Trophoblast cell (in vitro differentiated cells and primary cell): ENCODE measurements at regions not wholly inside any gene's neighbourhood (a gene's known extent, or its start where the extent isn't known, plus 50 kb on each side); places are given as distances from the start of the nearest gene placed in this dataset.

Experiments
- DNase-seq, 2 donors: peaks; one replicate each; pipeline ENCODE4 v3.0.0-alpha.2; 2016
- H2AFZ ChIP-seq: 2 replicates; pipeline ENCODE4 v1.6.1; 2013; ENCODE audit warnings: low read length, moderate library complexity, mild to moderate bottlenecking; ENCODE audit not compliant: insufficient read depth, poor library complexity
- H2AK5ac ChIP-seq: 2 replicates; pipeline ENCODE4 v1.6.1; 2013; ENCODE audit warnings: mild to moderate bottlenecking, low read length
- H2BK120ac ChIP-seq: 2 replicates; pipeline ENCODE4 v1.6.1; 2013; ENCODE audit warnings: low read length, mild to moderate bottlenecking, moderate library complexity; ENCODE audit not compliant: insufficient read depth, poor library complexity
- H2BK12ac ChIP-seq: 2 replicates; pipeline ENCODE4 v1.6.1; 2013; ENCODE audit warnings: mild to moderate bottlenecking, low read length, moderate library complexity
- H2BK5ac ChIP-seq: 2 replicates; pipeline ENCODE4 v1.6.1; 2013; ENCODE audit warnings: low read length, low read depth, moderate library complexity, mild to moderate bottlenecking; ENCODE audit not compliant: poor library complexity
- H3K14ac ChIP-seq: 2 replicates; pipeline ENCODE4 v1.6.1; 2013; ENCODE audit warnings: mild to moderate bottlenecking, low read length
- H3K18ac ChIP-seq: 2 replicates; pipeline ENCODE4 v1.6.1; 2013; ENCODE audit warnings: mild to moderate bottlenecking, low read length
- H3K23ac ChIP-seq: 2 replicates; pipeline ENCODE4 v1.6.1; 2013; ENCODE audit warnings: low read length
- H3K27ac ChIP-seq: 2 replicates; pipeline ENCODE4 v1.5.1; 2013; ENCODE audit warnings: low read depth, mild to moderate bottlenecking, inconsistent platforms, low read length, moderate library complexity
- H3K27me3 ChIP-seq: 2 replicates; pipeline ENCODE4 v1.6.1; 2013; ENCODE audit warnings: inconsistent platforms, mild to moderate bottlenecking, low read length, moderate library complexity; ENCODE audit not compliant: insufficient read depth
- H3K36me3 ChIP-seq, 2 experiments: 1 replicate in 1 of 2; 2 replicates in 1 of 2; pipeline ENCODE4 v1.6.1; 2013; ENCODE audit warnings: low read length in 2 of 2, mild to moderate bottlenecking in 2 of 2, moderate library complexity in 1 of 2; ENCODE audit not compliant: insufficient read depth in 2 of 2, control insufficient read depth in 1 of 2
- H3K4ac ChIP-seq: 2 replicates; pipeline ENCODE4 v1.6.1; 2013; ENCODE audit warnings: low read depth, mild to moderate bottlenecking, low read length, moderate library complexity
- H3K4me1 ChIP-seq, 2 experiments: 1 replicate in 1 of 2; 2 replicates in 1 of 2; pipeline ENCODE4 v1.6.1; 2013; ENCODE audit warnings: low read length in 2 of 2, mild to moderate bottlenecking in 2 of 2, moderate library complexity in 1 of 2; ENCODE audit not compliant: insufficient read depth in 2 of 2, control insufficient read depth in 1 of 2
- H3K4me2 ChIP-seq: 2 replicates; pipeline ENCODE4 v1.6.1; 2013; ENCODE audit warnings: inconsistent platforms, mild to moderate bottlenecking, low read length, moderate library complexity
- H3K4me3 ChIP-seq: 2 replicates; pipeline ENCODE4 v1.5.1; 2013; ENCODE audit warnings: mild to moderate bottlenecking, low read depth, low read length, inconsistent platforms
- H3K79me1 ChIP-seq: one replicate; pipeline ENCODE4 v1.6.1; 2013; ENCODE audit warnings: low read length
- H3K79me2 ChIP-seq: 2 replicates; pipeline ENCODE4 v1.6.1; 2013; ENCODE audit warnings: low read length, mild to moderate bottlenecking; ENCODE audit not compliant: control insufficient read depth, insufficient read depth, poor library complexity
- H3K9ac ChIP-seq: 2 replicates; pipeline ENCODE4 v1.6.1; 2013; ENCODE audit warnings: mild to moderate bottlenecking, low read length
- H3K9me3 ChIP-seq: 2 replicates; pipeline ENCODE4 v1.6.1; 2013; ENCODE audit warnings: low read depth, mild to moderate bottlenecking, control low read depth, inconsistent platforms, low read length; ENCODE audit not compliant: insufficient read depth
- H4K12ac ChIP-seq: 2 replicates; pipeline ENCODE4 v1.6.1; 2013; ENCODE audit warnings: low read depth, mild to moderate bottlenecking, low read length, moderate library complexity
- H4K8ac ChIP-seq: 2 replicates; pipeline ENCODE4 v1.6.1; 2013; ENCODE audit warnings: low read depth, mild to moderate bottlenecking, low read length, moderate library complexity
- H4K91ac ChIP-seq: one replicate; pipeline ENCODE4 v1.6.1; 2013; ENCODE audit warnings: low read depth, mild to moderate bottlenecking, low read length, moderate library complexity
- whole genome bisulfite sequencing: extraction: QIAGEN DNeasy Blood & Tissue Kit; methylation state at CpG from one replicate; pipeline ENCODE4 v1.1.7; 2013; ENCODE audit warnings: missing lambda C conversion rate; ENCODE audit not compliant: insufficient read length, insufficient coverage; ENCODE audit errors: extremely low coverage; 5-methylcytosine and 5-hydroxymethylcytosine counted together

DNA sequence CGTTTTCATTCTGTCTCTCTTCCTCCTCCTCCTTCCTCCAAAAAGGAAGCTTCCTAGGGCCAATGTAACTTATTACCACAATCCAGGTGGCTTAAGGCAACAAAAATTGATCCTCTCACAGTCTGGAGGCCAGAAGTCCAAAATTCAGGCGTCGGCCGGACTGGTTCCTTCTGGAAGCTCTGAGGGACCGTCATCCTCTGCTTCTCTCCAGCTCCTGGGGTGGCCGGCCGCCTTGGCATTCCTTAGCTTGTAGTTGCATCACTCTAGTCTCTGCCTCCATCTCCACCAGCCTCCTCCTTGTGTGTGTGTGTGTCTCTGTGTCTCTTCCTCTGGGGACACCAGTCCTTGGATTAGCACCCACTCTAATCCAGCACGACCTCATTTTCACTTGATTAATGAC lies 89.0 kb upstream of the NPTX2 start:
- H2BK5ac ChIP-seq: no peak overlapping the region
- no peak overlapping the region for H3K18ac ChIP-seq
- no peak overlapping the region for H3K23ac ChIP-seq
- no peak overlapping the region for H4K8ac ChIP-seq
- H3K36me3 ChIP-seq: no peaks in the 10 kb centered on the region
- WGBS: no CpG with 5 or more reads among the region's 8 CpGs
- no peak overlapping the region for H2AK5ac ChIP-seq
- H3K9ac ChIP-seq: no peak overlapping the region
- no peak overlapping the region for H2BK120ac ChIP-seq
- no peak overlapping the region for H4K12ac ChIP-seq
- no peaks in the 10 kb centered on the region for H3K27me3 ChIP-seq
- peaks cover 7% of the 10 kb centered on the region for H3K9me3 ChIP-seq
- H3K14ac ChIP-seq: no peak overlapping the region
- no peak overlapping the region for H3K4me2 ChIP-seq
- no peak overlapping the region for H3K4ac ChIP-seq
- DNase-seq: no peak
- no peak overlapping the region for H3K4me3 ChIP-seq
- no peak overlapping the region for H2BK12ac ChIP-seq
- H4K91ac ChIP-seq: no peak overlapping the region
- H3K79me1 ChIP-seq: no peaks in the 10 kb centered on the region
- H3K27ac ChIP-seq: no peak overlapping the region
- no peak overlapping the region for H2AFZ ChIP-seq
- H3K79me2 ChIP-seq: no peaks in the 10 kb centered on the region
- H3K4me1 ChIP-seq: no peaks in the 10 kb centered on the region

DNA sequence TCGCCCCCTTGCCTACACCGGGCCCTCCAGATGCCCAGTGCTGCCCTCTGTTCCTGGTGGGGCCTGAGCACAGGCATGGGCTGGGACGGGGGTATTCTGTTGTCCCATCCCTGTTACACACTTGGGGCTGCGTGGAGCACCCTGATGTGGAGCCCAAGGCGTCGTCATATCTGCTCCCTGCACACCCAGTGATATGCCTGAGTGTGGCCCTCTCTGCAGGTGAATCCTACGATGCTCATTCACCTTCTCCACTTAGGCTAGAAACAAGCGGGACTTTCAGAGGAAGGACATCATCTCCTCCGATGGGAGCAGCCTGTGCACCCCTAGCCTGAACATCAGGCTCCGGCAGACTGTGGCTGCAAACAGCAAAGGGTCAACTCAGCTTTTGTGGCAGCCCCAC lies 91.0 kb upstream of the NPTX2 start:
- Histone ChIP-seq H2BK5ac (no peak overlapping the region), H3K79me1 (no peaks in the 10 kb centered on the region), H3K23ac (no peak overlapping the region), H3K18ac (no peak overlapping the region), H3K9me3 (peaks cover 13% of the 10 kb centered on the region), H3K4me3 (no peak overlapping the region), H2AK5ac (no peak overlapping the region), H3K4me1 (no peaks in the 10 kb centered on the region), H3K9ac (no peak overlapping the region), H3K14ac (no peak overlapping the region), H3K4ac (no peak overlapping the region), H4K91ac (no peak overlapping the region), H4K8ac (no peak overlapping the region), H3K79me2 (no peaks in the 10 kb centered on the region), H2BK120ac (no peak overlapping the region), H3K4me2 (no peak overlapping the region), H2AFZ (no peak overlapping the region), H3K27me3 (no peaks in the 10 kb centered on the region), H4K12ac (no peak overlapping the region), H3K27ac (no peak overlapping the region), H3K36me3 (no peaks in the 10 kb centered on the region), H2BK12ac (no peak overlapping the region)
- no CpG with 5 or more reads among the region's 10 CpGs for WGBS
- DNase-seq: no peak

DNA sequence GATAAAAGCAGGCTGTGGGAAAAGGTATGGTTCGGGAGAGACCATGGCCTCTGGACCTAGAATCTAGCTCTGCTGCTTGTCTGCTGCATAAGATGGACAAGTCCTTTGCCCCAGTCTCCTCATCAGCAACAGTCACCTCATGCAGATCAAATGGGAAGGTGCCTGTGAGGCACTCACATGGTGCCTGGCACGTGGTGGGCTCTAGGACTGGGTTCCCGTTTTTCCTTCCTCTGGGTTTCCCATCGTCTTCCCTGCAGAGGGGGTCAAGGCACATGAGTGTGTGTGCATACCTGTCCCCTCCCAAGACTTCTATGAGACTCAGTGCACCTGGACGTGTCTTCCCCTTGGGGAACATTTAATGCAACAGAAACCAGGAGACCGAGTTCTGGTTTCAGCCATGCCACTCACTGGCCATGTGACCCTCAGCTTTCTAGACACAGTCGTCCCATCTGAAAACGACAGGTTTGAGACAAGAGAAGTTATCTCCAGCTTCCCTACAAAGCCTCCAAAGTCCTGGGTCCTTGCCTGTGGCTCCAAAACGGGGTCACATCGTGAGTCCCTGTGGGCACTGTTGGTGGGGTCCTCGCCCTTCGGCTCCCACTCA lies 95.9 kb upstream of the NPTX2 start:
- no peak overlapping the region for H2BK120ac ChIP-seq
- H3K9ac ChIP-seq: no peak overlapping the region
- no peak overlapping the region for H2AK5ac ChIP-seq
- H3K4me3 ChIP-seq: no peak overlapping the region
- no peaks in the 10 kb centered on the region for H3K4me1 ChIP-seq
- no peaks in the 10 kb centered on the region for H3K36me3 ChIP-seq
- no peak overlapping the region for H3K14ac ChIP-seq
- DNase-seq: no peak
- no peak overlapping the region for H3K4me2 ChIP-seq
- H2AFZ ChIP-seq: no peak overlapping the region
- no peak overlapping the region for H3K23ac ChIP-seq
- H3K27ac ChIP-seq: no peak overlapping the region
- no peak overlapping the region for H4K91ac ChIP-seq
- no peak overlapping the region for H2BK12ac ChIP-seq
- H3K4ac ChIP-seq: no peak overlapping the region
- H3K18ac ChIP-seq: no peak overlapping the region
- no peaks in the 10 kb centered on the region for H3K27me3 ChIP-seq
- H2BK5ac ChIP-seq: no peak overlapping the region
- H3K79me2 ChIP-seq: no peaks in the 10 kb centered on the region
- no peak overlapping the region for H4K12ac ChIP-seq
- peaks cover 14% of the 10 kb centered on the region for H3K9me3 ChIP-seq
- WGBS: no CpG with 5 or more reads among the region's 12 CpGs
- H3K79me1 ChIP-seq: no peaks in the 10 kb centered on the region
- H4K8ac ChIP-seq: no peak overlapping the region

DNA sequence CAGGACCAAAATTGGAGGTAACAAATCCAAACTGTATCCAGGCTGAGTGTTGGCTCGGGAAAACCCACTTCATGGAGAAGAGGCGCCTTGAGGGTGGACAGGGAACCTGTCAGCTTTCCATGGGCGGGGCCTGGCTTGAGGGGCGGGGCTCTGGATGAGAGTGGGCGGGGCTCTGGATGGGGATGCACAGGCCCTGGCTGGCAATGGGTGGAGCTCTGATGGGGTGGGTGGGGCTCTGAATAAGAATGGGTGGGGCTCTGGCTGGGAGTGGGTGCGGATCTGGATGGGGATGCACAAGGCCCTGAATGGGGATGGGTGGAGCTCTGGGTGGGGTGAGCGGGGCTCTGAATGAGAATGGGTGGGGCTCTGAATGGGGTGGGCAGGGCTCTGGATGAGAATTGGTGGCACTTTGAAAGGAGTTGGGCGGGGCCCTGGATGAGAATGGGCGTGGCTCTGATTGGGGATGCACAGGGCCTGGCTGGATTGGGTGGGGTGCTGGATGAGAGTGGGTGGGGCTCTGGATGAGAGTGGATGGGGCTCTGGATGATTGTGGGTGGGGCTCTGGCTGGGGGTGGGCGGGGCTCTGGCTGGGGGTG lies 96.6 kb upstream of the NPTX2 start:
- Histone ChIP-seq H3K9ac (no peak overlapping the region), H4K8ac (no peak overlapping the region), H3K23ac (no peak overlapping the region), H4K91ac (no peak overlapping the region), H2BK5ac (no peak overlapping the region), H3K4me1 (no peaks in the 10 kb centered on the region), H3K9me3 (peaks cover 11% of the 10 kb centered on the region), H3K79me1 (no peaks in the 10 kb centered on the region), H2AK5ac (no peak overlapping the region), H2BK120ac (no peak overlapping the region), H3K4ac (no peak overlapping the region), H3K27ac (no peak overlapping the region), H3K79me2 (no peaks in the 10 kb centered on the region), H3K4me2 (no peak overlapping the region), H2AFZ (no peak overlapping the region), H2BK12ac (no peak overlapping the region), H3K36me3 (no peaks in the 10 kb centered on the region), H3K18ac (no peak overlapping the region), H3K27me3 (no peaks in the 10 kb centered on the region), H4K12ac (no peak overlapping the region), H3K14ac (no peak overlapping the region), H3K4me3 (no peak overlapping the region)
- no CpG with 5 or more reads among the region's 10 CpGs for whole genome bisulfite sequencing
- DNase-seq: no peak
